ENCODE measurements at regions not wholly inside any gene's neighbourhood (a gene's known extent, or its start where the extent isn't known, plus 50 kb on each side); places are given as distances from the start of the nearest gene placed in this dataset.

GRCh38 chr5:18219241-18219640, 585.0 kb downstream of the TAF11L14 start:
- WGBS, 4 donors: 72 to 84% (median 79%) methylated on average over 1 of the region's 1 CpG
- no peaks in the 10 kb centered on the region for H3K27me3 ChIP-seq
- intact Hi-C loops (cut with DNase I): no loop called here
- TF ChIP-seq POLR2A (IDR thresholded peaks at IDR 0.05) (no peak), CTCF (IDR thresholded peaks at IDR 0.05) (no peak)
- H3K4me1 ChIP-seq (replicated peaks in 1 of 2): no peaks in the 10 kb centered on the region
- no peak overlapping the region for H3K27ac ChIP-seq
- H3K4me3 ChIP-seq: no peak overlapping the region
- H3K9me3 ChIP-seq (replicated peaks in 1 of 3): no peaks in the 10 kb centered on the region
- DNase-seq: no peak
- no peaks in the 10 kb centered on the region for H3K36me3 ChIP-seq (replicated peaks in 1 of 2)

GRCh38 chr5:18220631-18221030, 586.4 kb downstream of the TAF11L14 start:
- intact Hi-C loops (cut with DNase I): no loop called here
- no peak overlapping the region for H3K4me3 ChIP-seq
- H3K27ac ChIP-seq: no peak overlapping the region
- 65 to 78% (median 75%) methylated on average over 1 of the region's 1 CpG for WGBS, 4 donors
- no peaks in the 10 kb centered on the region for H3K27me3 ChIP-seq
- no peak for DNase-seq
- no peak for TF ChIP-seq POLR2A (IDR thresholded peaks at IDR 0.05)
- TF ChIP-seq CTCF (IDR thresholded peaks at IDR 0.05): no peak
- H3K9me3 ChIP-seq (replicated peaks in 1 of 3): no peaks in the 10 kb centered on the region
- no peaks in the 10 kb centered on the region for H3K36me3 ChIP-seq (replicated peaks in 1 of 2)
- H3K4me1 ChIP-seq (replicated peaks in 1 of 2): no peaks in the 10 kb centered on the region

- Histone ChIP-seq H3K27me3 (no peaks in the 10 kb centered on the region), H3K9me3 (replicated peaks in 1 of 3) (no peaks in the 10 kb centered on the region)
- intact Hi-C loops (cut with DNase I): no loop called here
Observed at GRCh38 chr5:18236386-18236785, 602.1 kb downstream of the TAF11L14 start.

GRCh38 chr5:18238321-18238720, 604.1 kb downstream of the TAF11L14 start:
- Histone ChIP-seq H3K27ac (no peak overlapping the region), H3K27me3 (no peaks in the 10 kb centered on the region), H3K36me3 (replicated peaks in 1 of 2) (no peaks in the 10 kb centered on the region), H3K4me1 (replicated peaks in 1 of 2) (no peaks in the 10 kb centered on the region), H3K9me3 (replicated peaks in 1 of 3) (no peaks in the 10 kb centered on the region), H3K4me3 (no peak overlapping the region)
- TF ChIP-seq CTCF (IDR thresholded peaks at IDR 0.05) (no peak), POLR2A (IDR thresholded peaks at IDR 0.05) (no peak)
- WGBS, 4 donors: 72 to 80% (median 75%) methylated on average over 2 of the region's 2 CpGs
- intact Hi-C loops (cut with DNase I): no loop called here
- no peak for DNase-seq

More at GRCh38 chr5:18236386-18236785, 602.1 kb downstream of the TAF11L14 start:
- no peak for DNase-seq
- Histone ChIP-seq H3K36me3 (replicated peaks in 1 of 2) (no peaks in the 10 kb centered on the region), H3K4me3 (no peak overlapping the region), H3K27ac (no peak overlapping the region), H3K4me1 (replicated peaks in 1 of 2) (no peaks in the 10 kb centered on the region)
- TF ChIP-seq POLR2A (IDR thresholded peaks at IDR 0.05): no peak
- TF ChIP-seq CTCF (IDR thresholded peaks at IDR 0.05): no peak

Measured in adrenal gland (tissue), 9 donors.